Stimulated activated CD8-positive, alpha-beta memory T cell treated with anti-CD3 and anti-CD28 coated beads, Interleukin-15, amount 100 ng/mL, for 48 hours (primary cell): ENCODE measurements at regions not wholly inside any gene's neighbourhood (a gene's known extent, or its start where the extent isn't known, plus 50 kb on each side); places are given as distances from the start of the nearest gene placed in this dataset.

Experiments used
- DNase-seq, 2 donors: peaks; one replicate each; pipeline ENCODE4 v3.0.0-alpha.2; 2020; ENCODE audit warnings: low read depth in 2 of 2

- no peak for DNase-seq
Observed at GRCh38 chr7:155893176-155893575, 80.9 kb upstream of the SHH start.

GRCh38 chr7:155889636-155890511, 77.6 kb upstream of the SHH start:
- DNase-seq = no peak

- DNase-seq = no peak
Observed at GRCh38 chr7:155887174-155887525, 74.9 kb upstream of the SHH start.

- DNase-seq = no peak
Observed at GRCh38 chr7:155886391-155887173, 74.3 kb upstream of the SHH start.

GRCh38 chr7:155885167-155886155, 73.2 kb upstream of the SHH start:
- DNase-seq = no peak

GRCh38 chr7:155884225-155885166, 72.2 kb upstream of the SHH start:
- DNase-seq = no peak

- DNase-seq = no peak
Observed at GRCh38 chr7:155883491-155884224, 71.4 kb upstream of the SHH start.

- DNase-seq = no peak
Observed at GRCh38 chr7:155882596-155882995, 70.3 kb upstream of the SHH start.

- no peak for DNase-seq
Observed at GRCh38 chr7:155881471-155882350, 69.4 kb upstream of the SHH start.

- no peak for DNase-seq
Observed at GRCh38 chr7:155880721-155881120, 68.5 kb upstream of the SHH start.

GRCh38 chr7:155879592-155879991, 67.3 kb upstream of the SHH start:
- DNase-seq = no peak

- DNase-seq = no peak
Observed at GRCh38 chr7:155878674-155879073, 66.4 kb upstream of the SHH start.

GRCh38 chr7:155878250-155878649, 66.0 kb upstream of the SHH start:
- DNase-seq = no peak

- DNase-seq = no peak
Observed at GRCh38 chr7:155877167-155877566, 64.9 kb upstream of the SHH start.

GRCh38 chr7:155874411-155874810, 62.1 kb upstream of the SHH start:
- no peak for DNase-seq

GRCh38 chr7:155874010-155874409, 61.7 kb upstream of the SHH start:
- no peak for DNase-seq

- DNase-seq = no peak
Observed at GRCh38 chr7:155872678-155873369, 60.6 kb upstream of the SHH start.

- DNase-seq = no peak
Observed at GRCh38 chr7:155871211-155871610, 58.9 kb upstream of the SHH start.
